HG02798 (cell line): ENCODE measurements at regions not wholly inside any gene's neighbourhood (a gene's known extent, or its start where the extent isn't known, plus 50 kb on each side); places are given as distances from the start of the nearest gene placed in this dataset.
"Not testable (repeated sequence)": the region's sequence is repeated elsewhere in the genome, so short reads cannot be mapped to it uniquely, and the experiment has no call there.

Experiments
- ATAC-seq: cut with Tn5 transposase; IDR thresholded peaks from one replicate; pipeline ENCODE4 v1.9.1; 2021; ENCODE audit warnings: mild to moderate bottlenecking; ENCODE audit not compliant: unreplicated experiment, poor library complexity

GRCh38 chr5:3325201-3325971 lies 270.2 kb upstream of the IRX1 start:
- ATAC-seq: no peak

- ATAC-seq: no peak
Observed at GRCh38 chr5:3324421-3325101, 271.1 kb upstream of the IRX1 start.

- ATAC-seq: not testable (repeated sequence)
Observed at GRCh38 chr5:3323966-3324365, 271.7 kb upstream of the IRX1 start.

GRCh38 chr5:3323144-3323543 lies 272.5 kb upstream of the IRX1 start:
- ATAC-seq: no peak

GRCh38 chr5:3322642-3323041 lies 273.0 kb upstream of the IRX1 start:
- no peak for ATAC-seq

- no peak for ATAC-seq
Observed at GRCh38 chr5:3321923-3322322, 273.7 kb upstream of the IRX1 start.

GRCh38 chr5:3321119-3321760 lies 274.4 kb upstream of the IRX1 start:
- ATAC-seq: no peak

- ATAC-seq: no peak
Observed at GRCh38 chr5:3320317-3320875, 275.2 kb upstream of the IRX1 start.

GRCh38 chr5:3317051-3317795 lies 278.4 kb upstream of the IRX1 start:
- ATAC-seq: no peak

- ATAC-seq: no peak
Observed at GRCh38 chr5:3313569-3313968, 282.1 kb upstream of the IRX1 start.

- no peak for ATAC-seq
Observed at GRCh38 chr5:3312299-3312698, 283.3 kb upstream of the IRX1 start.

- no peak for ATAC-seq
Observed at GRCh38 chr5:3311433-3311832, 284.2 kb upstream of the IRX1 start.

GRCh38 chr5:3310541-3311261 lies 284.9 kb upstream of the IRX1 start:
- no peak for ATAC-seq

GRCh38 chr5:3309538-3309937 lies 286.1 kb upstream of the IRX1 start:
- ATAC-seq: no peak

GRCh38 chr5:3307982-3308621 lies 287.5 kb upstream of the IRX1 start:
- ATAC-seq: no peak

- ATAC-seq: no peak
Observed at GRCh38 chr5:3305432-3305831, 290.2 kb upstream of the IRX1 start.

- no peak for ATAC-seq
Observed at GRCh38 chr5:3304346-3304745, 291.3 kb upstream of the IRX1 start.

- no peak for ATAC-seq
Observed at GRCh38 chr5:3303777-3304176, 291.9 kb upstream of the IRX1 start.

GRCh38 chr5:3302228-3302627 lies 293.4 kb upstream of the IRX1 start:
- no peak for ATAC-seq
